NCI-H82 treated with DMSO at 0.1 percent for 48 hours (cell line): ENCODE measurements at regions not wholly inside any gene's neighbourhood (a gene's known extent, or its start where the extent isn't known, plus 50 kb on each side); places are given as distances from the start of the nearest gene placed in this dataset.
"Not testable (repeated sequence)": the region's sequence is repeated elsewhere in the genome, so short reads cannot be mapped to it uniquely, and the experiment has no call there.

Experiments
- DNase-seq: peaks from one replicate; lab custom pipeline; 2025; ENCODE audit not compliant: unreplicated experiment; lab: John Stamatoyannopoulos, UW

DNA sequence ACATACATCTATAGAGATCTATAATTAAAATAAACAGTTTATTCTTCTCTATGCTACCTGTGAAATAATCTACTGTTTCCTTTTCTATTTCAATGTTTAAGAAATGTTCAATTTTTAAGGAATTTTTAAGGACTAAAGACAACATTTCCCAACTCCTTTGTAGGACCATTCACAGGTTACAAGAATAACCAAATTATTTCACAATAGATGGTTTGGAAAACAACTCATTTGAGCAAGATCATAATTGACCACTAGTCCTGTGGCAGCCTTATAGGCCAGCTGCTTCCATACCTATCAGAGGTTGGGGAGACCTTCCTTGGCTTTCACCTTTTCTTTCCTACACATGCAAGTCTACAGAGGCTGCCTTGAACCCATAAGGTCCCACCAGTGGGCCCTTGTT is 193.7 kb downstream of the TTC39B start:
- DNase-seq = no peak

DNA sequence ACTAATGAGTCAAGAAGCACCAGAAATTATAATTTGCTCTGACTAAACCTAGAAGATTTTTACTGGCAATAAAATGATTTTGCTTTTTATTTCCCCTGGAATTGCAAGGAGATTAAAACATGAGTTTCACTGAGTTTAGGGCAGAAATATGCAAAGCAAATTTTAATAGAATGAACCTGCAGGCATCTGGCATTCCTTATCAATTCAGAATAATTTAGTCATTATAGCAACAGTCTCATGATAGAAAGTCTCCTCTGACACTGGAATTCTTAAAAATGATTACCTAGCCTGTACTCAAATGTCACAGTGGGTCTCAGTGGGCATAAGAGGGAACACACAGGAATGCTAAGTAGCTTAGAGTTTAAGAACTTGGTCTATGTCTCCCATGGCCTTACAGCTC is 195.9 kb downstream of the TTC39B start:
- DNase-seq = no peak

DNA sequence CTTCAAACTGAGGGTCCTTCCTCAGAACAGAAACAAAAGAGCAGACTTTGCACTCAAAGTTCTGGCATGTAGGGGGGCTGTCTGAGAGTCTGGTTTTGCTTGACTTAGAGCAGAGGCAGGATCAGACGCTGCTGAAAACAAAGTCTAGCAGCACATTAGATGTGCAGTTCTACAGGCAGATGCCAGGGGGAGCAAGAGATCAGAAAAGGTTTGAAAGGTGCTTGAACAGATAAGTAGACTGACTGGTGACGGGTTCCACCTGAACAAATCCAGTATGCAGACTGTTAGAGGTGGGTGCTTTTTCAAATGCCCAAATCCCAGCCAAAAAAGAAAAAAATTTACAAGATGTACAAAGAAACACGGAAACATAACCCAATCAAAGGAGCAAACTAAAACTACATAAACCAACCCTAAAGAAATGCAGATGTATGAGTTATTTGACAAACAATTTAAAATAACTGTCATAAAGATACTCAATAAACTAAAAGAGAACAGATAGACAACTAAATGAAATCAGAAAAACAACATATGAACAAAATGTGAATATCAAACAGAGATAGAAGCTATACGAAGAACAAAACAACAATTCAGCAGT is 194.7 kb upstream of the FREM1 start:
- peak; percentile 48 for DNase-seq

DNA sequence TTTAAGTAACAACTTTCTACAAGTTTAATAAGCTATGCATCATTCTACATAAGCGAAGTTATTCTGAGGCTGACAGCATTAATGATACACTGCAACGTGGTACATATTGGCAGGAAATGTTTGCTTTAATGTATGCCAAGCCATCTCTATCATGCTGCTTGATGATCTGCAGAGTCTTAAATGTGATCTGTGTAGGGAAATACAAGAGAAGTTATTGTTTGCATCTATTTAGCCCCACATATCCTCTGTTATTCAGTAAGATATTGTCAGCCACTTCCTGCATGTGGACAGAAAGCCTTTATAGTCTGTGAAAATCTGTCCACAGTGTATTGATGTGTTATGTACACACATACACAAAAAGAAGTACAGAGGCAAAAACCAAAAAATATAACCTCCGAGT is 193.1 kb upstream of the FREM1 start:
- no peak for DNase-seq

DNA sequence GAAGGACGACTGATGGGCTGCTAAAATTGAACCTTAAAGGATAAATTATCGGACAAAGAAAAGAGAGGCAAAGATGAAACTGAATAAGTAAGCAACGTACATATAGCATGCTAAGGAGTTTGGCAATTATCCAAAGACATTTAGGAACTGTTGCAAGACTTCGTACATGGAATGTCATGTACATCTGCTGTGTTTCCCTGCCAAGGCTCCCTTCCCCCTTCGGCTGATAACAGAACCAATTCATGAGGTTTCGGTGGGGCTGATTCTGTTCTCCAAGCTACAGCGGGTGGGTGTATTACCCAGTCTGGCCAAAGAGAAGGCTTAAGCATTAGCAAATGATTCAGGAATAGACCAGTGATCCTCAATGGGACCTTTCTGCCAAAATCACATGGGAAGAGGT is 190.9 kb upstream of the FREM1 start:
- no peak for DNase-seq

DNA sequence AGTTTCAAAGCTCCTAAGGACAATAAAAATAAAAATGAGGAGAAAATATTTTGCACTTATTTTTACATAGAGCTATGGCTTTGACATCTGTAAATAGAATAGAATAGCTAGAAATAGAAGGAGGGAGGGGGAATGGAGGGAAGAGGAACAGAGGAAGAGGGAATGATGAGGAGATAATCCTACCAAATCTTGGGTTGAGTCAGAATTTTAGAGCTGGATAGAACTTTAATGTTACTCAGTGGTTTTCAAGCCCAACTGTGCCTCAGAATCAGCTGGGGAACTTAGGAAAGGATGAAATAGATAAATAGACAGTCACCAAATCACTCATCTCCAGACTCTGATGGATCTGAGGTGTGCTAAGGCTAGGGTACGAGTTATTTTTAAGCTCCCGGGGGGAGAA is 190.3 kb upstream of the FREM1 start:
- no peak for DNase-seq

DNA sequence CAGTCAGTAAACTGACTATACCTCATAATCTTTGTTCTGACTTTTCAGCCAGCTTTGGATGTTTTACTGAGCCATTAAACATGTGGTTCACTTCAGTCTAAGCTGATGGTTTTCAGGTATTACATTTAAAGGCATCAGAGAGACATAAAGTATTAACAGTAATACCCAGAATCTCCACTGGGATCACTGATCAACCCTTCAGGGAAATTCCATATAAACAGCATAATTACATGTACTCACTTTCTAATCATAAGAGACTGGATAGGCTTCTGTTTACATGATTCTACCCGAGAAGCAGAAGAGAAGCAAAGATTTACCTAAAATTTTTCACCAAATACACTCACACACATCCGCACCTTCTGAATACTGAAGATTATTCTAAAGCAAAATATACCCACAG is 186.7 kb upstream of the FREM1 start:
- no peak for DNase-seq

DNA sequence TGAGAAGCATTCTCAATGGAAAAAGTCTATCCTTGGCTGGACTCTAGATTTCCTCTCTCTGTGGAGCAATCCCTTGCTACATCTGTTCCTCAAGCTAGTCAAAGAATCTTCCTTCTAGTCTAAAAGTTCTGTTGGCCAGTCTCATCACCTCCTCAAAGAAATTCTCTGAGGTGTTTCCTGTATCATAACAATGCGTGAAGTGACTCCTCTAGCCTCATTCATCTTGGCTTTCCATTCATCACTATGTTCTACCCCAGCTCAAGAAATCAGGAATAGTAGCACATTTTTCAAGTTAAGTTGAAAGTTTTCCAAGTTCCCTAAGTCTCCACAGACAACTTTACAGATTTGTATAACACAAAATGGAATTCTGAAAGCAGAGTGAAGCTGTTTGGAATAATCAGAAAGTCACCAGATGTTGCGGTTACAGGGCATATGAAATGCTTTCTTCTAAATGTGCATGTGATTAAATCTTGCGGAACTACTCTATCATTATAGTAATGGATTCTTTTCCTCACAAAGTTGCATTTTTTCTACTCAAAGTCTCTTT is 176.6 kb upstream of the FREM1 start:
- DNase-seq = no peak

DNA sequence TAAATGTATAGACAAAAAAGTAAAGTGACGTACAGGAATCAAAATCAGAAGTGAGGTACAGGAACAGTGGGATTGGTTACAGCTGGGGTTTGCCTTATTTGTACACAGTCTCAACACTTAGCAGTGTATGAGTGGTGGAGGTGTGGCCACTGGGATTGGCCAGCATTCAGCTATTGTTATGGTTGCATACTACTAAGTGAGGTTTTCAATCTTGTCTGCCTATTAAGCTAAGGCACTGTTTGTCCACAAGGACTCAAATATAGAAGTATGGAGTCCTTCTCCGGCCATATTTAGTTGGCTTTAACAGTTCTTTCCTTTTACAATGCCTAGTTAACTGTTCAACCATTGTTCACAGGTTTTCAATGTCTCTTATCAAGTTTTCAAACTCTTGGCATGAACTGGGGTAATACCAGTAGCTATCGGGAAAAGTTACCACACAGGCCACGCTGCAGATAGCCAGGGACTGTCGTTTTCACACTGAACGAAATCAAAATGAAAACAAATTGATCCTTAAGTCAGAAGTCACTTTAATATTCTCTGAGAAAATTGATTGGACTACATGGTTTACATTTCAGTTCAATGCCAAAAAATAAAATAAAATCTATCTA is 176.0 kb upstream of the FREM1 start:
- no peak for DNase-seq

DNA sequence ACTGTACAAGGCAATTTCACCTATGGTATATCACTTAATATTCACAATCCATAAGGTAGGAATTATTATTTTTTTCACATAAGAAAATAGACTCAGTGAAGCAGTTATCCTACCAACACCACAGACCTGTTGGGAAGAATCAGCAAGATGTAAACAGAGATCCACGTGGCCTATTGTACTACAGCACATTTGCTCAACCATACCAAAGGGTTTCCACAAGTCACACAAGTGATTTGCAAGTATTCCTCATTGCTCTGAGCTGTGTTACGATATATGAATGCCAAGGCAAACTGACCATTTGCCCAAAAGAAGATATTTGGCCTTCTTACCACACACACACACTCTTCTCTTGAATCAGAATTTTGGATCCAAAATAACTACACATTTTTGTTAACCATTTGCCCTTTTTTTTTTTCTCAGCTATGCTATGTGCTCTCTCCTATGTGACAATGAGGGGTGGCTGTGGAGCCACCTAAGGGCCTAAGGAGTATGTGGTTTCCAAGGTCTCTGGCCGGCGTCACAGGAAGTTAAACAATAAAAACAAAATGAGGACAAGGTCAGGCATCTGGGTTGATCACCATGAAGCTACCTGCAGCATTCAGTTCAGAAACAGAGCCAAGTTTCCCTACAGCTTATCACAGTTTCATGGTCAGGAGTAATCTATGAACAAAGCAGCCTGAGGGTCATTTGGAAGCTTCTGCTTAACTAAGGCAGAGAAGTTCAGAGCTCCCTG is 171.0 kb upstream of the FREM1 start:
- no peak for DNase-seq

DNA sequence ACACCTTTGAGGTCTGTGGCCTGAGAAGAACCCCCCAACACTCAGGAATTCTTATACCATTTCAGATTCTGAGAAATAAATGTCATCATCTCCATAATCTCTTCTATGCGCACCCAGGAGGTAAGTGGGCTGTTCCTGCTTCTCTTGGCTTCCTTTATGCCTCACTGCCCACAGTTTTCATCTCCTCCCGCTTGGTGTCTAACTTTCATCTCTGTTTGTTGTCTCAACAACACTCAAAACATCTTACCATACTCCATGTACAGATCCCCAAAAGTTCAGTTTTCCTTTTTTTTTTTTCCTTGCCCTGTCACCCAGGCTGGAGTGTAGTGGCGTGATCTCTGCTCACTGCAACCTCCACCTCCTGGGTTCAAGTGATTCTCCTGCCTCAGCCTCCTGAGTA is 170.2 kb upstream of the FREM1 start:
- DNase-seq = no peak

DNA sequence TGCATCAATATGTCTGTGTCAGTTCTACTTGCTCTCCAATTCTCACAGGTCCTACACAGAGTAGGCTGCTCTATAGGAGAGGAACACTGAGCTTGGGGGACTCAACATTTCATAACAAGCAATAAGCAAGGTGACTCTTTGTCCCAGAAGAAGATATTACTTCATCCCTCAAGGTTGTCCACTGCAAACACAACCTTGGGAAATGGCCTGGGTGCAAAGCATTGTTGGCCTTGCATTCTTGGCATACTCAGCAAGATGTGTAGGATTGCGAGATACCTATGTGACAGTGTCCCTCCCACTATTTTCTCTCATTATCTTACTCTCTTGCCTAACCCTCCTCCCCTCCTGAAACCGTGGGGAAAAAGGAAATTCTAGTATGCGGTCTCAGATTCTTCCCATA is 169.8 kb upstream of the FREM1 start:
- DNase-seq = no peak

DNA sequence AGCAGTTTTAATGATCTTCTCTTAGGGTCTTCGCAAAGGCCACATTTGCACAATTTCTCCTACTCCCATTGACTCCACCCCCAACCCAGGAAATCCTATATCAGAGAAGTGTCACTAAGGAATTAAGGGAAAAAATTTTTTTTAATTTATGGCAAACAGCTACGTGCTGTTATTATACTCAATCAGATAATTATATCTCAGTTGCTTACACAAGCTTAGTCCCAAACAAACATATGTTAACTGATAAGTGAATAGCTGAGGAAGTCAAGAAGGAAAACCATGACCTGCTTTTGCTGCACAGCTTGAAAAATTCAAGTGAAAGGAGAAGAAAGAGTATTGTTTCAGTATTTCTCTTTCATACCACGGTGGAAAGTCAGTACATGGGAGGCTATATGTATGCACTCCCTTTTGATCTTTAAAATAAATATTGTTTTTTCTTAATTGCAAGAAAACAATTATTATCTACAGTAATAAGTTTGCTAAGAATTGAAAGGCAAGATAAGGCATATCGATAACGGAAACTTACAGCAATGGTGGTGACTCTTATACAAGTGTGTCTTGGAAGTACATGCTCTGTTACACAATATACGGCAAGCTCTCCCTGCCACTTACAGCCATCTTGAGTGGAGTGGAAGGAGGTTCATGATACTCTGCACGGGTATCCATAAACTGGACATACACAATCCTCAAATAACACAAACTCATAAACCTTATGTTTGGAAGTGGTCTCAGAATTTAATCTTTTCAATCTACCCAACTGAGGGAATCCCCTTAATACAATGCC is 167.9 kb upstream of the FREM1 start:
- no peak for DNase-seq

DNA sequence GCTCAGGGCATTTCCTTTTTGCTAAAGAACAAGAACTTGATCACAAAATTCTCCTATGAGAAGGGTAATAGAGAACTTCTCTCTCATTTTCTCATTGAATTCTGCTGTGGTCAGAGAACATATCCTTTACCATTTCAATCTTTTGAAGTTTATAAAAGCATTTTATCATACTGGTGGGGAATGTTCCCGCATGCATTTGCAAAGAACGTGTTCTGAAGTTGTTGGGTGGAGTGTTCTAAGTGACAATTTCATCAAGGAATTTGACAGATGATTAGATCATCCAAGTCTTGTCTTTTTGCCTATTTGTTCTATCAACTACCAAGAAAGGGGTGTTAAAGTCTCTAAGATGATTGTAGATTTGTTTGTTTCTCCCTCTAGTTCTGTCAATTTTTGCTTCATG is 163.4 kb upstream of the FREM1 start:
- no peak for DNase-seq

DNA sequence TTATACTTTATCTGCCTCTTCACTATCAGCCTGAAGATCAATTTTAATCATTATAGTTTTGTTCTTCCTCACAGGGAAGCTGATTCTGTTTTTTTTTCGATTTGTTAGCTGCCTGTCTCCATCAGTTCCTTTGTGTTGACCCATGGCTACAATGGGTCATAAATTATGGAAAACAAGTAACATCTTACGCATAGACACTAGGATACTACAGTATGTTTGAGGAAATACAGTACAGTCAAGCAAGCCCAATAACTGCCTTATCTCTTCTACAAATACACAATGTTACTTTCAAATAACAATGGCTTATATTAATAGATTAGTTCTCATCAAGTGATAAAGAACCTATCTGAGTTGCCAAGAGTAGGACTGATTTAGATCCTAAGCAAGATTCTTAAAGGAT is 160.5 kb upstream of the FREM1 start:
- DNase-seq = no peak

DNA sequence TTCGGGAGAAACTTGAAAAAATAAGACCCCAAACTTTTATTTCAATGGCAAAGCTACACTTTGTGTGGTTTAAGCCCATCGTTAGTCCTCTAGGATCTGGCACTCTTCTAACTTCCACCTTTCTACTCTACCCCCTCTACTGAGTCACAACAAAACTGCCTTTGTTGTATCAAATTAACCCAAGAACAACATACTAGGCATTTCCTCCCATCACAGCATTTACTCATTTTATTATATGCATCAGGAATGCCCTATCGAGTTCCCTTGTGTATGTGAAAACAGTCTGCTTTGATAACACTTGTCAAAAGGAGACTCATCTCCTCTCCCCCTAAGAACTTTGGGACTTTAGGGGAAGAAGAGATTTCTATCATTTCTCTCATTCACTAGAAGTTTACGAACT is 158.9 kb upstream of the FREM1 start:
- DNase-seq = no peak

DNA sequence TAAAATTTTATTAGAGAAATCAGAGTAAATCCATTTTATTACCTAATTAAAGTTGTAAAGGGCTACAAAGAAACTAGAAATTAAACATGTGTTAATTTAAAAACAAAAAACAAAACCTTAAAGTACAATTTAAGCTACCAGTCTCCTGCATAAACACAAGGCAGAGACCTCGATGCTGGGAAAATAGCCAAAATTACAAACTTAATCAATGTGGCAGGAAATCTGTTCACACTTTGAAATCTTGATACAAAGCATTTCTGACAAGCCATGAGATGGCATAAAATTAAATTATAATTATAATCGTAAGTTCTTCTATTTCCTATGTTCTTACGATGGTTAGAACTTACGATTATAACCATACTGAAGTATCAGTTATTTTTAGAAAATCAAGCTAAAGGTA is 158.0 kb upstream of the FREM1 start:
- DNase-seq = no peak

DNA sequence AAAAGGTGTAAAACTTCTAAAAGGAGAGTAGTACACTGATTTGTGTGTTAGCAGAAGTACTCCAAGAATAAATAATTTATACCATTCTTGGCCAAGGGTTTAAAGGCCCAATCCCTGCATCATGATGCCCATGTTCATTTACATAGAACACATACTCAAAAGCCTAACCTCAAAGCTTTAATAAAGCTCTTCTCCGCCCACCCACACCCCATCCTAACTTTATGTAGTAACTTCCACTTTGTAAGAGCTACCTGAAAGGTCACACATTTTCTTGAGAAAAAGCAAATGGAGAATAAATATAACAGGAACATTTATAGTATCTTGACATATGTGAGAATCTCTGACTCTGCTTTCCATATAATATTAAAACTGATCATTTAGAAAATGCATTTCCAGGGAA is 148.8 kb upstream of the FREM1 start:
- no peak for DNase-seq

DNA sequence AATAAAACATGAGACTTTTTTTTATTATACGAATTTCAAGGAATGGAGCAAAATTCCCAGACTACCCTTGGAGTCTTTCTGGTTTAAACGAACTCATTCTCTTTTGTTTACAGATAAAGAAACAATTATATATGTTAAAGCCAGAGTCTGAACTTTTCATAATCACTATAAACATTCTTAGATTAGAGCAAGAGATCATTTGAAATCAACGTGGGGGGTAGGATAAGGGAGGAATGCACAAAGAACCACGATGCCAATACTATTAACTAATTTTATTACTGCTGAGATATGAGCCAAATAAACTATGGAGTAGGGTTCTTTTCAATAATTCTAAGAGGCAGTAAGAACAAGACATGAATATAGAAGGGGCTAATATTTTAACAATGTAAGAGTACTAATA is 148.0 kb upstream of the FREM1 start:
- no peak for DNase-seq

DNA sequence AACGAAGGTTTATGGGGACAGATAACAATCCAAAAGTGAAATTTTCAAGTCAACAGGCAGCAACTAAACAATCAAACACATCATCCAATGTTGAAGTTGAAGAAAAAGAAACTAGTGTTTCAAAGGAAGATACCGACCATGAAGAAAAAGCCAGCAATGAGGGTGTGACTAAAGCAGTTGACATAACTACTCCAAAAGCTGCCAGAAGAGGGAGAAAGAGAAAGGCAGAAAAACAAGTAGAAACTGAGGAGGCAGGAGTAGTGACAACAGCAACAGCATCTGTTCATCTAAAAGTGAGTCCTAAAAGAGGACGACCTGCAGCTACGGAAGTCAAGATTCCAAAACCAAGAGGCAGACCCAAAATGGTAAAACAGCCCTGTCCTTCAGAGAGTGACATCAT is 145.1 kb upstream of the FREM1 start:
- DNase-seq = not testable (repeated sequence)

DNA sequence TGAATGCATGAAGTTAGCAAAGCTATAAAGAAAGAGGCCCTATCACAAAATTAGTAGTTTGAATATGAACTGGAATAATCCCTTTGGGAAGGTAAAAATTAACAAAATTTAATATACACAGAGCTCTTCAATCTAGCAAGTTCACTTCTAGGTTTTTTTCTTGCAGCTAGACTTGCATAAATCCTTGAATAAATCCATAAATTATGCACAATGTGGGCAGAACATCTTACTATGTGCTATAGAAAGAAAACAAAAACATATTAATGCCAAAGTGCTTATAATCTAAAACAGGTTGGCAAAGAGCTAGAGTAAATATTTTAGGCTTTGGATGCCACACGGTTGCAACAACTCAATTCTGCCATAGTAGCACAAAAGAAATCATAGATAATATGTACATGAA is 138.5 kb upstream of the FREM1 start:
- DNase-seq = no peak
